Calu3 (cell line): ENCODE measurements at regions not wholly inside any gene's neighbourhood (a gene's known extent, or its start where the extent isn't known, plus 50 kb on each side); places are given as distances from the start of the nearest gene placed in this dataset.
A peak's percentile ranks its signal among the peaks of the same experiment; 100 is the strongest.

Experiments used
- BruUV-seq: library from RNA; stranded (reverse); fragments of 400-500 nt; replicated peaks from 2 replicates; lab custom pipeline; 2021; lab: Mats Ljungman, UMichigan
- CTCF ChIA-PET: fragments of 300-600 bp; sonication (Branson Sonifier 250); formaldehyde crosslinking; loops from one replicate; lab custom pipeline; 2022; ENCODE audit warnings: antibody characterized with exemption; lab: Charles Lee
- DNase-seq: peaks from one replicate; pipeline ENCODE4 v3.0.0; 2022
- H3K27ac Mint-ChIP-seq: one replicate; pipeline ENCODE4 v1.8.0; 2022; ENCODE audit warnings: mixed read lengths; ENCODE audit not compliant: unreplicated experiment
- H3K27me3 Mint-ChIP-seq: one replicate; pipeline ENCODE4 v1.8.0; 2022; ENCODE audit warnings: mixed read lengths; ENCODE audit not compliant: unreplicated experiment
- H3K36me3 Mint-ChIP-seq: one replicate; pipeline ENCODE4 v1.8.0; 2022; ENCODE audit warnings: mild to moderate bottlenecking, moderate library complexity, mixed read lengths; ENCODE audit not compliant: insufficient read depth, unreplicated experiment
- H3K4me1 Mint-ChIP-seq: one replicate; pipeline ENCODE4 v1.8.0; 2022; ENCODE audit warnings: mild to moderate bottlenecking, low read depth, mixed read lengths; ENCODE audit not compliant: unreplicated experiment
- H3K4me3 Mint-ChIP-seq: one replicate; pipeline ENCODE4 v1.8.0; 2022; ENCODE audit warnings: mild to moderate bottlenecking, low read depth, moderate library complexity, mixed read lengths; ENCODE audit not compliant: unreplicated experiment
- H3K9me3 Mint-ChIP-seq: one replicate; pipeline ENCODE4 v1.8.0; 2022; ENCODE audit warnings: low read depth, mixed read lengths; ENCODE audit not compliant: unreplicated experiment
- intact Hi-C: fragments of 100-400 bp; cut with micrococcal nuclease; formaldehyde crosslinking; loops from one replicate; pipeline ENCODE4 v1.10.0; 2022; ENCODE audit not compliant: unreplicated experiment
- TF ChIP-seq, protein P1 (sequence below): fragments of 200-600 bp; IDR thresholded peaks from one replicate; pipeline ENCODE4 v1.8.0; 2022; ENCODE audit warnings: antibody characterized with exemption; ENCODE audit not compliant: unreplicated experiment

- intact Hi-C loops = no loop called here
- peaks cover 99% of the 10 kb centered on the region for H3K27me3 Mint-ChIP-seq
- H3K27ac Mint-ChIP-seq = no peak overlapping the region
- no TSS peak for BruUV-seq
- H3K4me3 Mint-ChIP-seq = no peak overlapping the region
- peaks cover 3% of the 10 kb centered on the region for H3K36me3 Mint-ChIP-seq
- H3K4me1 Mint-ChIP-seq = peaks cover 28% of the 10 kb centered on the region
- CTCF ChIA-PET = interaction anchor here (0.6 to 1.7 kb wide), 3 partner anchors 22 to 68 kb away, joined by 4 to 6 read pairs (median 4); no protein-coding TSS in a partner anchor
- TF ChIP-seq, protein P1, sequence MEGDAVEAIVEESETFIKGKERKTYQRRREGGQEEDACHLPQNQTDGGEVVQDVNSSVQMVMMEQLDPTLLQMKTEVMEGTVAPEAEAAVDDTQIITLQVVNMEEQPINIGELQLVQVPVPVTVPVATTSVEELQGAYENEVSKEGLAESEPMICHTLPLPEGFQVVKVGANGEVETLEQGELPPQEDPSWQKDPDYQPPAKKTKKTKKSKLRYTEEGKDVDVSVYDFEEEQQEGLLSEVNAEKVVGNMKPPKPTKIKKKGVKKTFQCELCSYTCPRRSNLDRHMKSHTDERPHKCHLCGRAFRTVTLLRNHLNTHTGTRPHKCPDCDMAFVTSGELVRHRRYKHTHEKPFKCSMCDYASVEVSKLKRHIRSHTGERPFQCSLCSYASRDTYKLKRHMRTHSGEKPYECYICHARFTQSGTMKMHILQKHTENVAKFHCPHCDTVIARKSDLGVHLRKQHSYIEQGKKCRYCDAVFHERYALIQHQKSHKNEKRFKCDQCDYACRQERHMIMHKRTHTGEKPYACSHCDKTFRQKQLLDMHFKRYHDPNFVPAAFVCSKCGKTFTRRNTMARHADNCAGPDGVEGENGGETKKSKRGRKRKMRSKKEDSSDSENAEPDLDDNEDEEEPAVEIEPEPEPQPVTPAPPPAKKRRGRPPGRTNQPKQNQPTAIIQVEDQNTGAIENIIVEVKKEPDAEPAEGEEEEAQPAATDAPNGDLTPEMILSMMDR = peak; percentile 34
- peaks cover 5% of the 10 kb centered on the region for H3K9me3 Mint-ChIP-seq
- DNase-seq = peak; percentile 65
Observed at GRCh38 chr6:28769626-28770402, 154.0 kb downstream of the TRIM27 start.

DNA sequence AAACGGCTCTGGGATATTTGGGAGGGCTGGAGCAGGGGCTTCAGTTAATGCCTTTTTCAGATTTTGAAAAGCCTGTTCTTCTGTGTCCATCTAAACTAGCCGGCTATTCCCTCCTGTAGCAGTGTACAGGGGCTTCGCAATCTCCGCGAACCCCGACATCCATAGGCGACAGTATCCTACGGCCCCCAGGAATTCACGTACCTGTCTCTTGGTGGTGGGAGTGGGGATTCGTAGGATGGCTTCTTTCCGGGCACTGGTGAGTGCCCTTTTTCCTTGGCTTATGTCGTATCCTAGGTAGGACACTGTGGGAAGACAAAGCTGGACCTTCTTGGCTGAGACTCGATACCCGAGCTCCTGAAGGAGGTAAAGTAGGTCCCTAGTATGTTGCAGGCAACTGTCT, 153.1 kb downstream of the TRIM27 start:
- no TSS peak for BruUV-seq
- TF ChIP-seq, protein P1 = no peak
- H3K36me3 Mint-ChIP-seq = no peaks in the 10 kb centered on the region
- intact Hi-C loops = no loop called here
- DNase-seq = no peak
- H3K9me3 Mint-ChIP-seq = peaks cover 5% of the 10 kb centered on the region
- H3K4me3 Mint-ChIP-seq = no peak overlapping the region
- no peak overlapping the region for H3K27ac Mint-ChIP-seq
- peaks cover 99% of the 10 kb centered on the region for H3K27me3 Mint-ChIP-seq
- peaks cover 20% of the 10 kb centered on the region for H3K4me1 Mint-ChIP-seq
- CTCF ChIA-PET = no interaction called here

- Mint-ChIP-seq H3K9me3 (peaks cover 5% of the 10 kb centered on the region), H3K4me3 (no peak overlapping the region), H3K4me1 (peaks cover 20% of the 10 kb centered on the region), H3K27me3 (peaks cover 99% of the 10 kb centered on the region), H3K36me3 (no peaks in the 10 kb centered on the region), H3K27ac (no peak overlapping the region)
- TF ChIP-seq, protein P1 = peak; percentile 25
- intact Hi-C loops = no loop called here
- peak; percentile 28 for DNase-seq
- BruUV-seq = no TSS peak
- CTCF ChIA-PET = no interaction called here
Observed at GRCh38 chr6:28771401-28772267, 152.2 kb downstream of the TRIM27 start.

GRCh38 chr6:28772480-28773381, 151.1 kb downstream of the TRIM27 start:
- intact Hi-C loops = no loop called here
- TF ChIP-seq, protein P1 = no peak
- no TSS peak for BruUV-seq
- Mint-ChIP-seq H3K4me1 (peaks cover 20% of the 10 kb centered on the region), H3K4me3 (no peak overlapping the region), H3K27ac (no peak overlapping the region), H3K36me3 (no peaks in the 10 kb centered on the region), H3K9me3 (peaks cover 5% of the 10 kb centered on the region), H3K27me3 (peaks cover 99% of the 10 kb centered on the region)
- CTCF ChIA-PET = no interaction called here
- no peak for DNase-seq
